DOHH2 (cell line): ENCODE measurements at regions not wholly inside any gene's neighbourhood (a gene's known extent, or its start where the extent isn't known, plus 50 kb on each side); places are given as distances from the start of the nearest gene placed in this dataset.

Experiments used
- H3F3A ChIP-seq: fragments of 200-600 bp; sonication (generic), shearing (Covaris generic); 2 replicates; pipeline ENCODE4 v1.6.0; 2016; ENCODE audit warnings: antibody characterized with exemption, mild to moderate bottlenecking; ENCODE audit not compliant: control insufficient read depth, insufficient read depth
- H3K27ac ChIP-seq: fragments of 200-600 bp; sonication (generic); 2 replicates; pipeline ENCODE4 v1.5.1; 2014; ENCODE audit warnings: low read depth, mild to moderate bottlenecking, low read length, moderate library complexity
- H3K27me3 ChIP-seq: fragments of 200-600 bp; sonication (generic); 2 replicates; pipeline ENCODE4 v1.6.1; 2014; ENCODE audit warnings: mild to moderate bottlenecking, low read length, mixed read lengths; ENCODE audit not compliant: control insufficient read depth
- H3K36me3 ChIP-seq: fragments of 200-600 bp; sonication (generic); 2 replicates; pipeline ENCODE4 v1.6.1; 2014; ENCODE audit warnings: mild to moderate bottlenecking, low read length, moderate library complexity, mixed read lengths; ENCODE audit not compliant: control insufficient read depth
- H3K4me1 ChIP-seq: fragments of 200-600 bp; sonication (generic); 2 replicates; pipeline ENCODE4 v1.6.1; 2014; ENCODE audit warnings: mild to moderate bottlenecking, low read length, mixed read lengths; ENCODE audit not compliant: control insufficient read depth
- H3K4me2 ChIP-seq: fragments of 200-600 bp; sonication (generic); 2 replicates; pipeline ENCODE4 v1.6.0; 2014; ENCODE audit warnings: mild to moderate bottlenecking, low read length, moderate library complexity
- H3K4me3 ChIP-seq: fragments of 200-600 bp; sonication (generic); 2 replicates; pipeline ENCODE4 v1.5.1; 2014; ENCODE audit warnings: mild to moderate bottlenecking, low read length, mixed read lengths
- H3K79me2 ChIP-seq: fragments of 200-600 bp; sonication (generic); 2 replicates; pipeline ENCODE4 v1.6.1; 2014; ENCODE audit warnings: mild to moderate bottlenecking, low read length, mixed read lengths; ENCODE audit not compliant: control insufficient read depth
- H3K9me2 ChIP-seq: fragments of 200-600 bp; sonication (generic); replicated peaks from 2 replicates; pipeline ENCODE4 v1.6.1; 2014; ENCODE audit warnings: mild to moderate bottlenecking, low read length, mixed read lengths; ENCODE audit not compliant: control insufficient read depth
- H3K9me3 ChIP-seq: fragments of 200-600 bp; sonication (generic); 2 replicates; pipeline ENCODE4 v1.6.1; 2014; ENCODE audit warnings: antibody characterized with exemption, low read length, mixed read lengths; ENCODE audit not compliant: control insufficient read depth, insufficient read depth
- H4K20me1 ChIP-seq: fragments of 200-600 bp; sonication (generic); 2 replicates; pipeline ENCODE4 v1.6.0; 2014; ENCODE audit warnings: low read depth, mild to moderate bottlenecking, antibody characterized with exemption, low read length, moderate library complexity; ENCODE audit not compliant: control insufficient read depth, insufficient read depth
- EZH2phosphoT487 ChIP-seq: fragments of 200-600 bp; sonication (generic); IDR thresholded peaks from 2 replicates; pipeline ENCODE4 v1.6.1; 2017; ENCODE audit warnings: borderline replicate concordance, mild to moderate bottlenecking, antibody characterized with exemption, low read length, moderate library complexity, mixed read lengths
- TF ChIP-seq, protein P1 (sequence below): fragments of 200-600 bp; sonication (generic); IDR thresholded peaks from one replicate; pipeline ENCODE4 v1.5.1; 2014; ENCODE audit warnings: antibody characterized with exemption, mild to moderate bottlenecking, low read depth, low read length; ENCODE audit not compliant: poor library complexity, severe bottlenecking

DNA sequence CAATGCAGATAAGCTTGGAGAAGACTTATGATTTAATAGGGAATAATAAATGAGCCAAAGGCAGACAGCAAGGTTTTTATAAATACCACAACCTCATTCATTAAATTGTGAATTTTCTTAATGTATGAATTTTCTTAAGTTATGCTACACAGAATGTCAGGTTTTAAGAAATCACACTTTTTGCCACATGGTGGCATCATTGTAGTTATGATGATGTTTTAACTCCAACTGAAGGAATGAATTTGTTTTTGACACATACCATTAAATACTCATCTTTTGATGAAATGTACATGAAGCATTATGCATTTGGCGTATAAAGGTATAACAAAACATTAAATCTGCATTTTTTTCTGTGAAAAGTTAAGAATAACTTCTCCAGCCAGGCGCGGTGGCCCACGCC lies 524.1 kb upstream of the FBXO33 start:
- Histone ChIP-seq H3K9me3 (no peaks in the 10 kb centered on the region), H3K27me3 (no peaks in the 10 kb centered on the region), H3K79me2 (no peaks in the 10 kb centered on the region), H3K36me3 (no peaks in the 10 kb centered on the region), H3K4me1 (no peaks in the 10 kb centered on the region), H3K27ac (no peak overlapping the region), H4K20me1 (no peaks in the 10 kb centered on the region), H3K4me3 (no peak overlapping the region), H3F3A (no peaks in the 10 kb centered on the region), H3K9me2 (no peaks in the 10 kb centered on the region), H3K4me2 (no peak overlapping the region)
- TF ChIP-seq EZH2phosphoT487: no peak
- TF ChIP-seq, protein P1, sequence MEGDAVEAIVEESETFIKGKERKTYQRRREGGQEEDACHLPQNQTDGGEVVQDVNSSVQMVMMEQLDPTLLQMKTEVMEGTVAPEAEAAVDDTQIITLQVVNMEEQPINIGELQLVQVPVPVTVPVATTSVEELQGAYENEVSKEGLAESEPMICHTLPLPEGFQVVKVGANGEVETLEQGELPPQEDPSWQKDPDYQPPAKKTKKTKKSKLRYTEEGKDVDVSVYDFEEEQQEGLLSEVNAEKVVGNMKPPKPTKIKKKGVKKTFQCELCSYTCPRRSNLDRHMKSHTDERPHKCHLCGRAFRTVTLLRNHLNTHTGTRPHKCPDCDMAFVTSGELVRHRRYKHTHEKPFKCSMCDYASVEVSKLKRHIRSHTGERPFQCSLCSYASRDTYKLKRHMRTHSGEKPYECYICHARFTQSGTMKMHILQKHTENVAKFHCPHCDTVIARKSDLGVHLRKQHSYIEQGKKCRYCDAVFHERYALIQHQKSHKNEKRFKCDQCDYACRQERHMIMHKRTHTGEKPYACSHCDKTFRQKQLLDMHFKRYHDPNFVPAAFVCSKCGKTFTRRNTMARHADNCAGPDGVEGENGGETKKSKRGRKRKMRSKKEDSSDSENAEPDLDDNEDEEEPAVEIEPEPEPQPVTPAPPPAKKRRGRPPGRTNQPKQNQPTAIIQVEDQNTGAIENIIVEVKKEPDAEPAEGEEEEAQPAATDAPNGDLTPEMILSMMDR: peak; percentile 34

GRCh38 chr14:39948235-39948634 lies 516.0 kb upstream of the FBXO33 start:
- H4K20me1 ChIP-seq: no peaks in the 10 kb centered on the region
- H3K9me3 ChIP-seq: no peaks in the 10 kb centered on the region
- H3K36me3 ChIP-seq: no peaks in the 10 kb centered on the region
- H3K27ac ChIP-seq: no peak overlapping the region
- H3K4me3 ChIP-seq: no peak overlapping the region
- H3K4me2 ChIP-seq: no peak overlapping the region
- no peaks in the 10 kb centered on the region for H3K27me3 ChIP-seq
- TF ChIP-seq EZH2phosphoT487: no peak
- TF ChIP-seq, protein P1: no peak
- no peaks in the 10 kb centered on the region for H3F3A ChIP-seq
- no peaks in the 10 kb centered on the region for H3K4me1 ChIP-seq
- H3K79me2 ChIP-seq: no peaks in the 10 kb centered on the region
- H3K9me2 ChIP-seq: no peaks in the 10 kb centered on the region

DNA sequence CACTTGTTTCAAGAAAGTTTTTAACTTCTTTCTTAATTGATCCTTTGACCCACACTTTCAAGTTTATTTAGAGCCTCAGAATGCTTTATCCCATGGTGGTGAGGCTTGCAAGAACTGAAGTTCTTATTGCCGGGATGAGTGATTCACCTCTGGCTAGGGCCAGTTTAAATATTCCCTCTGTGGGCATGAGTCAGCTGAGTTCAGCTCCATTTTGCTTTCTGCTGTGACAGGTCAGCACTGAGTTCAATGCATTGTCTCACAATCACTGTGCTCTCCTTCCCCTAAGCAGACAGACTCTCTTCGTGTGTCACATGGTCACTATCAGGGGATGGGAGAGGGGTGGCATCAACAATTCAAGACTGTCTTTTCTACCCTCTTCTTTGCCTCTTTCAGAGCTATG lies 514.6 kb upstream of the FBXO33 start:
- H3K4me2 ChIP-seq: no peak overlapping the region
- no peaks in the 10 kb centered on the region for H3F3A ChIP-seq
- no peaks in the 10 kb centered on the region for H3K9me3 ChIP-seq
- no peak overlapping the region for H3K4me3 ChIP-seq
- no peaks in the 10 kb centered on the region for H3K4me1 ChIP-seq
- H3K9me2 ChIP-seq: no peaks in the 10 kb centered on the region
- no peaks in the 10 kb centered on the region for H3K36me3 ChIP-seq
- no peaks in the 10 kb centered on the region for H3K27me3 ChIP-seq
- no peak overlapping the region for H3K27ac ChIP-seq
- no peak for TF ChIP-seq EZH2phosphoT487
- TF ChIP-seq, protein P1: no peak
- H3K79me2 ChIP-seq: no peaks in the 10 kb centered on the region
- H4K20me1 ChIP-seq: no peaks in the 10 kb centered on the region

DNA sequence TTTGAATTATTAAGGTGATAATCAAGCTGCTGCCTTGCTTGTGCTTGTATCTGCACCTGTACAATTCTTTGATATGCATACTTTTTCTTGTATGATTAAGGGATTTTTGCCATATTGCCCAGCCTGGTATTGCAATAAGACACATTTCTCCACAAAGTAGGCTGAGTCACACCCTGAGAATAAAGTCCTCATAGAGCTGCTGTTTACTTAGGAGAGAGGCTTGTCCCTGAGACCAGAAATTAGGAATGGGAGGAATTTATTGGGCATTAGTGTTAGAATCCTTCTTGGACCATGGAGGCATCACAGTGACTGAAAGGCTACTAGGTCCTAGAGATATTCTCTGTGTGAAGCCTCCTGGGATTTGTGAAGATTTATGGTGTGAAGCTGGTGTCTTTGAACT lies 506.8 kb upstream of the FBXO33 start:
- Histone ChIP-seq H4K20me1 (no peaks in the 10 kb centered on the region), H3K27ac (no peak overlapping the region)
- TF ChIP-seq, protein P1: no peak
- no peak for TF ChIP-seq EZH2phosphoT487

More for the DNA sequence above, 506.8 kb upstream of the FBXO33 start:
- Histone ChIP-seq H3K4me2 (no peak overlapping the region), H3K36me3 (no peaks in the 10 kb centered on the region), H3K9me2 (no peaks in the 10 kb centered on the region), H3K9me3 (no peaks in the 10 kb centered on the region), H3K4me1 (no peaks in the 10 kb centered on the region), H3F3A (no peaks in the 10 kb centered on the region), H3K4me3 (no peak overlapping the region), H3K27me3 (no peaks in the 10 kb centered on the region), H3K79me2 (no peaks in the 10 kb centered on the region)
